ENCODE measurements at regions not wholly inside any gene's neighbourhood (a gene's known extent, or its start where the extent isn't known, plus 50 kb on each side); places are given as distances from the start of the nearest gene placed in this dataset.

GRCh38 chr4:149194061-149194460, 621.6 kb downstream of the IQCM start:
- Histone ChIP-seq H3K18ac (ENCODE audit: extremely low read depth, low read length) (no peak overlapping the region), H3K27ac (ENCODE audit: low read depth, low read length) (no peak overlapping the region), H2BK12ac (ENCODE audit: low read depth, low read length) (no peak overlapping the region), H3K23me2 (ENCODE audit: low read depth, low read length) (no peaks in the 10 kb centered on the region), H4K5ac (ENCODE audit: insufficient read length, low read depth, low read length) (no peak overlapping the region), H3K14ac (ENCODE audit: insufficient read length) (no peak overlapping the region), H3K4me1 (replicated peaks in 1 of 4; ENCODE audit: control insufficient read depth in 3 of 4, insufficient read depth in 4 of 4, low read length in 3 of 4) (peaks cover 0 to 2% (median 0%) of the 10 kb centered on the region in 4 experiments; a peak in 1 of 7 replicates), H2AFZ (ENCODE audit: low read length) (no peak overlapping the region), H2BK20ac (ENCODE audit: low read length) (no peak overlapping the region), H4K8ac (ENCODE audit: extremely low read depth, insufficient read depth, low read length) (no peak overlapping the region), H3K79me1 (ENCODE audit: low read depth, low read length) (no peaks in the 10 kb centered on the region), H2BK5ac (ENCODE audit: low read depth, low read length) (no peak overlapping the region), H3K4me3 (ENCODE audit: extremely low read depth in 1 of 4, insufficient read depth in 2 of 4, low read depth in 3 of 4, low read length in 4 of 4) (no peak overlapping the region), H2AK5ac (ENCODE audit: low read depth, low read length) (no peak overlapping the region), H3K79me2 (ENCODE audit: control insufficient read depth in 1 of 2, insufficient read depth in 2 of 2, low read length in 2 of 2) (no peaks in the 10 kb centered on the region), H3K27me3 (replicated peaks in 1 of 4; ENCODE audit: control insufficient read depth in 3 of 4, extremely low read depth in 1 of 4, insufficient read depth in 3 of 4, low read length in 3 of 4) (peaks cover 0 to 2% (median 0%) of the 10 kb centered on the region in 4 experiments; a peak in 1 of 7 replicates), H3K4ac (replicated peaks; ENCODE audit: insufficient read length, low read depth, low read length) (no peak overlapping the region), H3K23ac (ENCODE audit: insufficient read length) (no peak overlapping the region), H3K36me3 (ENCODE audit: control insufficient read depth in 2 of 4, insufficient read depth in 4 of 4, low read length in 3 of 4) (no peaks in the 10 kb centered on the region), H3K4me2 (ENCODE audit: insufficient read depth in 1 of 2, low read depth in 2 of 2, low read length in 2 of 2) (no peak overlapping the region), H2BK15ac (ENCODE audit: low read length) (no peak overlapping the region), H4K20me1 (replicated peaks in 1 of 2; ENCODE audit: control insufficient read depth in 1 of 2, insufficient read depth in 2 of 2, low read length in 2 of 2) (no peaks in the 10 kb centered on the region), H4K91ac (replicated peaks; ENCODE audit: insufficient read length, low read length) (no peak overlapping the region), H3K9ac (replicated peaks in 1 of 4; ENCODE audit: extremely low read depth in 1 of 4, low read depth in 3 of 4, low read length in 3 of 4) (no peak overlapping the region), H3K56ac (replicated peaks; ENCODE audit: insufficient read length, low read depth, low read length) (no peak overlapping the region), H3K9me3 (ENCODE audit: insufficient read depth in 2 of 2, low read depth in 1 of 2, low read length in 1 of 2) (no peaks in the 10 kb centered on the region), H2BK120ac (replicated peaks; ENCODE audit: low read depth, low read length) (no peak overlapping the region)
- DNase-seq (ENCODE audit: low read depth in 1 of 2, low spot score in 2 of 2): no peak
- no peak for FAIRE-seq
- POLR2A ChIA-PET (ENCODE audit: partially characterized antibody): no interaction called here
- CTCF ChIA-PET (ENCODE audit: partially characterized antibody): no interaction called here
- WGBS, 2 experiments (ENCODE audit: extremely low coverage in 1 of 2, insufficient coverage in 1 of 2, insufficient read length in 1 of 2, insufficient replicate concordance in 2 of 2, low coverage in 1 of 2, low lambda C conversion rate in 2 of 2, missing lambda C conversion rate in 1 of 2): 100% methylated on average over 1 of the region's 1 CpG; no CpG with 5 or more reads in 1 of the 2 experiments
- TF ChIP-seq YY1 (IDR thresholded peaks at IDR 0.05; ENCODE audit: low read depth, low read length): no peak
- no peak for TF ChIP-seq SP2 (IDR thresholded peaks at IDR 0.05; ENCODE audit: low read length)
- TF ChIP-seq CBX5 (IDR thresholded peaks at IDR 0.05; ENCODE audit: low read depth, low read length): no peak

Data from H1 (cell line).